GM19468 (cell line): ENCODE measurements at regions not wholly inside any gene's neighbourhood (a gene's known extent, or its start where the extent isn't known, plus 50 kb on each side); places are given as distances from the start of the nearest gene placed in this dataset.
"Not testable (repeated sequence)": the region's sequence is repeated elsewhere in the genome, so short reads cannot be mapped to it uniquely, and the experiment has no call there.

Source experiments
- ATAC-seq: cut with Tn5 transposase; IDR thresholded peaks from one replicate; pipeline ENCODE4 v1.9.1; 2021; ENCODE audit warnings: mild to moderate bottlenecking, moderate library complexity, moderate number of reproducible peaks; ENCODE audit not compliant: unreplicated experiment; ENCODE audit errors: extremely low read depth

- no peak for ATAC-seq
Measured at GRCh38 chrX:55142206-55142918, 53.5 kb downstream of the PAGE2 start.

- ATAC-seq, result no peak
Measured at GRCh38 chrX:55142919-55143310, 54.1 kb downstream of the PAGE2 start.

- no peak for ATAC-seq
Measured at GRCh38 chrX:55143621-55144020, 54.8 kb downstream of the PAGE2 start.

GRCh38 chrX:55144697-55145096, 55.9 kb downstream of the PAGE2 start:
- ATAC-seq, result no peak

- ATAC-seq, result no peak
Measured at GRCh38 chrX:55149242-55149641, 60.4 kb downstream of the PAGE2 start.

- no peak for ATAC-seq
Measured at GRCh38 chrX:55151199-55151598, 62.4 kb downstream of the PAGE2 start.

- no peak for ATAC-seq
Measured at GRCh38 chrX:55159551-55159950, 60.6 kb upstream of the PAGE5 start.

GRCh38 chrX:55160685-55161552, 59.2 kb upstream of the PAGE5 start:
- ATAC-seq, result peak; percentile 93

GRCh38 chrX:55161581-55161980, 58.6 kb upstream of the PAGE5 start:
- no peak for ATAC-seq

- ATAC-seq, result no peak
Measured at GRCh38 chrX:55163171-55163570, 57.0 kb upstream of the PAGE5 start.

- not testable (repeated sequence) for ATAC-seq
Measured at GRCh38 chrX:55165026-55165425, 55.1 kb upstream of the PAGE5 start.

GRCh38 chrX:55167124-55167803, 52.9 kb upstream of the PAGE5 start:
- ATAC-seq, result no peak

- ATAC-seq, result no peak
Measured at GRCh38 chrX:55167901-55168300, 52.2 kb upstream of the PAGE5 start.

- ATAC-seq, result no peak
Measured at GRCh38 chrX:55169782-55170181, 50.4 kb upstream of the PAGE5 start.
